ENCODE measurements at regions not wholly inside any gene's neighbourhood (a gene's known extent, or its start where the extent isn't known, plus 50 kb on each side); places are given as distances from the start of the nearest gene placed in this dataset.

DNA sequence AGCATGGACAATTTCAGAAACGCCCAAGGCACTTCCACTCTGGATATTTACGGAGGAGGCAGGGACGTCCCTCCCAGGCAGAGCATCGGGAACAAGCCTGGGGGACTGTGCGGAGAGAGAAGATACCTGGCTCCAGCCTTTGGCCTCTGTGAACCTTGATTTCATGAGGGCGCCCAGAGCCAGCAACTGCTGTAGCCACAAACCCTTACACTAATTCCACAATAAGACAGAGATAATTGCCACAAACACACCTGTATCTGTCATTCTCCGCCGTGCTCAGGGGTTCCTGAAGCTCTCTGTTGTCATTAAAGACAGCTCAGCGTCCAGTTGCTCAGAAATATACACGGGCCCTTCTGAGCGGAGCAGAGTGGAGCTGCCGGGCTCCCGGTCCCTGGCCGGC lies 1292.1 kb downstream of the TBC1D22A start:
- ChIA-PET CTCF (ENCODE audit: low intra/inter-chr PET ratio, low total read pairs) (no interaction called here), POLR2A (no interaction called here)
- Histone ChIP-seq H2AFZ (ENCODE audit: low read length) (no peak overlapping the region), H3K36me3 (replicated peaks in 1 of 2; ENCODE audit: control insufficient read depth in 1 of 2, insufficient read depth in 2 of 2, low read length in 2 of 2) (no peaks in the 10 kb centered on the region), H3K27me3 (ENCODE audit: control insufficient read depth in 1 of 2, insufficient read depth in 2 of 2, low read length in 2 of 2) (peaks cover 0 to 12% of the 10 kb centered on the region in 2 experiments; a peak in 1 of 5 replicates), H3K4me2 (ENCODE audit: low read depth, low read length) (no peak overlapping the region), H3K9ac (ENCODE audit: insufficient read depth, low read depth, low read length) (no peak overlapping the region), H3K4me1 (ENCODE audit: insufficient read depth, low read length) (no peaks in the 10 kb centered on the region), H3K79me2 (ENCODE audit: insufficient read depth, low read length) (no peaks in the 10 kb centered on the region), H3K9me3 (ENCODE audit: low read length) (no peaks in the 10 kb centered on the region), H3K27ac (ENCODE audit: extremely low read length, insufficient read depth, low read length) (no peak overlapping the region), H4K20me1 (ENCODE audit: insufficient read depth, low read length) (no peaks in the 10 kb centered on the region), H3K4me3 (replicated peaks in 1 of 3; ENCODE audit: insufficient read depth in 1 of 3, low read depth in 2 of 3, low read length in 3 of 3) (no peak overlapping the region)
- WGBS (ENCODE audit: low lambda C conversion rate) = 26% methylated on average over 6 of the region's 14 CpGs
- intact Hi-C loops (cut with micrococcal nuclease; ENCODE audit: unreplicated experiment) = no loop called here
- DNase-seq (ENCODE audit: low spot score) (no peak), ATAC-seq (no peak), FAIRE-seq (no peak)
- TF ChIP-seq SCMH1 (CRISPR knock-in tag; IDR thresholded peaks at IDR 0.05; ENCODE audit: borderline replicate concordance) = no peak
- no peak for TF ChIP-seq SP5 (CRISPR knock-in tag; IDR thresholded peaks at IDR 0.05; ENCODE audit: borderline replicate concordance, low read depth)
- TF ChIP-seq REST (IDR thresholded peaks at IDR 0.05; ENCODE audit: borderline replicate concordance in 1 of 2, low read depth in 1 of 2, low read length in 2 of 2) = no peak
- TF ChIP-seq, protein P1, sequence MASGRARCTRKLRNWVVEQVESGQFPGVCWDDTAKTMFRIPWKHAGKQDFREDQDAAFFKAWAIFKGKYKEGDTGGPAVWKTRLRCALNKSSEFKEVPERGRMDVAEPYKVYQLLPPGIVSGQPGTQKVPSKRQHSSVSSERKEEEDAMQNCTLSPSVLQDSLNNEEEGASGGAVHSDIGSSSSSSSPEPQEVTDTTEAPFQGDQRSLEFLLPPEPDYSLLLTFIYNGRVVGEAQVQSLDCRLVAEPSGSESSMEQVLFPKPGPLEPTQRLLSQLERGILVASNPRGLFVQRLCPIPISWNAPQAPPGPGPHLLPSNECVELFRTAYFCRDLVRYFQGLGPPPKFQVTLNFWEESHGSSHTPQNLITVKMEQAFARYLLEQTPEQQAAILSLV (CRISPR knock-in tag; IDR thresholded peaks at IDR 0.05; ENCODE audit: borderline replicate concordance) = no peak
- in situ Hi-C loops (cut with HindIII; ENCODE audit: extremely low pct_ligation_motif_present, low pct_unique_long_range_greater_than_20kb) = no loop called here
- no TSS peak for BruUV-seq (replicated peaks)

Measured in HepG2 (cell line).